ENCODE measurements at regions not wholly inside any gene's neighbourhood (a gene's known extent, or its start where the extent isn't known, plus 50 kb on each side); places are given as distances from the start of the nearest gene placed in this dataset.

GRCh38 chr1:163436140-163436812, 114.5 kb downstream of the NUF2 start:
- DNase-seq, result peak; percentile 43
- Histone ChIP-seq H3K79me2 (ENCODE audit: insufficient read depth) (no peaks in the 10 kb centered on the region), H2AFZ (ENCODE audit: low read depth) (no peak overlapping the region), H3K9ac (no peak overlapping the region), H3K4me2 (no peak overlapping the region), H3K4me1 (ENCODE audit: control insufficient read depth in 1 of 2, insufficient read depth in 2 of 2, low read depth in 1 of 2, low read length in 1 of 2) (peaks cover 0 to 25% of the 10 kb centered on the region in 2 experiments; a peak in 2 of 4 replicates), H3K9me3 (no peaks in the 10 kb centered on the region), H3K36me3 (replicated peaks in 1 of 2; ENCODE audit: control insufficient read depth in 1 of 2, insufficient read depth in 2 of 2, low read length in 1 of 2) (no peaks in the 10 kb centered on the region), H3K9me2 (no peaks in the 10 kb centered on the region), H3K27me3 (ENCODE audit: insufficient read depth) (no peaks in the 10 kb centered on the region), H3F3A (replicated peaks; ENCODE audit: insufficient read depth) (no peaks in the 10 kb centered on the region), H3K4me3 (ENCODE audit: low read depth in 2 of 2, low read length in 1 of 2) (no peak overlapping the region), H4K20me1 (ENCODE audit: insufficient read depth) (no peaks in the 10 kb centered on the region), H3K27ac (ENCODE audit: low read depth in 2 of 2, low read length in 1 of 2) (peak overlapping the region in 1 of 2 experiments; percentile 96; a peak in 2 of 4 replicates)
- WGBS (ENCODE audit: low lambda C conversion rate), result 21% methylated on average over 6 of the region's 6 CpGs
- ChIA-PET CTCF (interaction anchor here (1.0 kb wide), 1 partner anchor 89 kb away, joined by 3 read pairs; no protein-coding TSS in a partner anchor), POLR2A (no interaction called here)
- TF ChIP-seq CTCF (IDR thresholded peaks at IDR 0.05) (no peak), YY1 (IDR thresholded peaks at IDR 0.05; ENCODE audit: low read depth) (no peak), TCF12 (IDR thresholded peaks at IDR 0.05) (no peak), USF2 (IDR thresholded peaks at IDR 0.05; ENCODE audit: borderline replicate concordance, low read depth, low read length) (no peak), USF1 (IDR thresholded peaks at IDR 0.05; ENCODE audit: borderline replicate concordance, low read depth) (no peak), RAD21 (IDR thresholded peaks at IDR 0.05; ENCODE audit: low read length) (peak; percentile 28; the same call in 1 of the 2 replicates), MAX (IDR thresholded peaks at IDR 0.05; ENCODE audit: low read depth) (no peak), EP300 (IDR thresholded peaks at IDR 0.05; ENCODE audit: borderline replicate concordance in 1 of 2, low read depth in 1 of 2, low read length in 1 of 2) (peak in 1 of 2 experiments; percentile 83; a peak in 2 of 4 replicates)

GRCh38 chr1:163439471-163439870, 117.7 kb downstream of the NUF2 start:
- WGBS (ENCODE audit: low lambda C conversion rate), result 17% methylated on average over 6 of the region's 6 CpGs
- ChIA-PET POLR2A (interaction anchor here (1.6 to 1.9 kb wide), 2 partner anchors 237 to 368 kb away, joined by 3 to 5 read pairs; partner anchors contain the start of gene RGS5), CTCF (no interaction called here)

More at GRCh38 chr1:163439471-163439870, 117.7 kb downstream of the NUF2 start:
- no peaks in the 10 kb centered on the region for H3K36me3 ChIP-seq (replicated peaks in 1 of 2; ENCODE audit: control insufficient read depth in 1 of 2, insufficient read depth in 2 of 2, low read length in 1 of 2)
- no peaks in the 10 kb centered on the region for H3K9me3 ChIP-seq
- no peak overlapping the region; a peak in 1 of 4 replicates for H3K4me3 ChIP-seq (ENCODE audit: low read depth in 2 of 2, low read length in 1 of 2)
- H3K4me2 ChIP-seq, result no peak overlapping the region
- no peak overlapping the region for H2AFZ ChIP-seq (ENCODE audit: low read depth)
- H4K20me1 ChIP-seq (ENCODE audit: insufficient read depth), result no peaks in the 10 kb centered on the region
- TF ChIP-seq MXI1 (IDR thresholded peaks at IDR 0.05; ENCODE audit: low read depth, low read length) (0 out of 2 replicates have a peak, but pooled peaks have one; percentile 4), TEAD4 (IDR thresholded peaks at IDR 0.05; ENCODE audit: borderline replicate concordance, insufficient read depth) (no peak)
- no peaks in the 10 kb centered on the region for H3K79me2 ChIP-seq (ENCODE audit: insufficient read depth)
- H3F3A ChIP-seq (replicated peaks; ENCODE audit: insufficient read depth), result no peaks in the 10 kb centered on the region
- no peaks in the 10 kb centered on the region for H3K9me2 ChIP-seq
- H3K27me3 ChIP-seq (ENCODE audit: insufficient read depth), result no peaks in the 10 kb centered on the region
- no peak overlapping the region for H3K9ac ChIP-seq
- no peak for DNase-seq
- peak overlapping the region in 1 of 2 experiments; percentile 93; a peak in 2 of 4 replicates for H3K27ac ChIP-seq (ENCODE audit: low read depth in 2 of 2, low read length in 1 of 2)
- peaks cover 0 to 25% of the 10 kb centered on the region in 2 experiments; a peak in 2 of 4 replicates for H3K4me1 ChIP-seq (ENCODE audit: control insufficient read depth in 1 of 2, insufficient read depth in 2 of 2, low read depth in 1 of 2, low read length in 1 of 2)

Data from SK-N-SH (cell line).